Testis (tissue), 2 donors: ENCODE measurements at regions not wholly inside any gene's neighbourhood (a gene's known extent, or its start where the extent isn't known, plus 50 kb on each side); places are given as distances from the start of the nearest gene placed in this dataset.

Source experiments
- DNase-seq: peaks from one replicate; pipeline ENCODE4 v3.0.0-alpha.2; 2019
- H3K27ac ChIP-seq, 2 donors: fragments of 200-600 bp; sonication (generic); one replicate each; pipeline ENCODE4 v1.5.1; 2019
- H3K27me3 ChIP-seq: fragments of 200-600 bp; sonication (generic); one replicate; pipeline ENCODE4 v1.5.1; 2019
- H3K36me3 ChIP-seq: fragments of 200-600 bp; sonication (generic); one replicate; pipeline ENCODE4 v1.5.1; 2017; ENCODE audit warnings: low read depth; ENCODE audit errors: missing control alignments
- H3K4me1 ChIP-seq: fragments of 200-600 bp; sonication (generic); one replicate; pipeline ENCODE4 v1.5.1; 2019
- H3K4me3 ChIP-seq, 2 donors: fragments of 200-600 bp; sonication (generic); one replicate each; pipeline ENCODE4 v1.5.1; 2017 to 2019
- H3K9me3 ChIP-seq: fragments of 200-600 bp; sonication (generic); one replicate; pipeline ENCODE4 v1.5.1; 2017
- CTCF ChIP-seq, 3 experiments: fragments of 450-650 bp in 2 of 3; fragments of 200-600 bp in 1 of 3; sonication (generic) in 1 of 3; IDR thresholded peaks; one replicate each; pipeline ENCODE4 v1.5.1; 2016 to 2019; ENCODE audit warnings: antibody characterized with exemption in 3 of 3, mild to moderate bottlenecking in 2 of 3, moderate library complexity in 1 of 3
- POLR2A ChIP-seq: fragments of 450-650 bp; IDR thresholded peaks from one replicate; pipeline ENCODE4 v1.6.1; 2017; ENCODE audit warnings: antibody characterized with exemption, mild to moderate bottlenecking, moderate library complexity
- whole genome bisulfite sequencing, 2 donors: methylation state at CpG; one replicate each; pipeline ENCODE4 v1.1.5; 2018; 5-methylcytosine and 5-hydroxymethylcytosine counted together
- intact Hi-C: fragments of 100-400 bp; cut with DNase I; formaldehyde crosslinking; loops from one replicate; pipeline ENCODE4 v1.15.1; 2023; ENCODE audit warnings: low total_unique reads

- intact Hi-C loops: no loop called here
- H3K4me3 ChIP-seq: no peak overlapping the region
Observed at GRCh38 chr4:111027526-111027925, 404.6 kb upstream of the PITX2 start.

GRCh38 chr4:111028795-111029194 lies 405.9 kb upstream of the PITX2 start:
- no peaks in the 10 kb centered on the region for H3K27me3 ChIP-seq
- DNase-seq: no peak
- no peak overlapping the region for H3K4me3 ChIP-seq
- H3K9me3 ChIP-seq: no peaks in the 10 kb centered on the region
- WGBS, 2 donors: 81 to 86% methylated on average over 1 of the region's 1 CpG
- intact Hi-C loops: no loop called here
- no peak overlapping the region for H3K27ac ChIP-seq
- H3K4me1 ChIP-seq: no peaks in the 10 kb centered on the region
- TF ChIP-seq CTCF (IDR thresholded peaks at IDR 0.05): no peak
- TF ChIP-seq POLR2A: no peak
- H3K36me3 ChIP-seq: no peaks in the 10 kb centered on the region

More at GRCh38 chr4:111027526-111027925, 404.6 kb upstream of the PITX2 start:
- Histone ChIP-seq H3K9me3 (no peaks in the 10 kb centered on the region), H3K36me3 (no peaks in the 10 kb centered on the region), H3K27ac (no peak overlapping the region), H3K4me1 (no peaks in the 10 kb centered on the region), H3K27me3 (no peaks in the 10 kb centered on the region)
- TF ChIP-seq CTCF (IDR thresholded peaks at IDR 0.05) (no peak), POLR2A (no peak)
- no peak for DNase-seq
- 59 to 70% methylated on average over 1 of the region's 1 CpG for WGBS, 2 donors

GRCh38 chr4:111031001-111031579 lies 408.2 kb upstream of the PITX2 start:
- H3K4me1 ChIP-seq: no peaks in the 10 kb centered on the region
- WGBS, 2 donors: 80 to 87% methylated on average over 1 of the region's 1 CpG

GRCh38 chr4:111031596-111031995 lies 408.7 kb upstream of the PITX2 start:
- 89 to 90% methylated on average over 3 of the region's 3 CpGs for WGBS, 2 donors
- DNase-seq: no peak

More at GRCh38 chr4:111031001-111031579, 408.2 kb upstream of the PITX2 start:
- H3K27ac ChIP-seq: no peak overlapping the region
- H3K27me3 ChIP-seq: no peaks in the 10 kb centered on the region
- no peak overlapping the region for H3K4me3 ChIP-seq
- no peaks in the 10 kb centered on the region for H3K36me3 ChIP-seq
- intact Hi-C loops: no loop called here
- no peak for DNase-seq
- no peaks in the 10 kb centered on the region for H3K9me3 ChIP-seq
- TF ChIP-seq CTCF (IDR thresholded peaks at IDR 0.05) (no peak), POLR2A (no peak)

More at GRCh38 chr4:111031596-111031995, 408.7 kb upstream of the PITX2 start:
- Histone ChIP-seq H3K36me3 (no peaks in the 10 kb centered on the region), H3K4me3 (no peak overlapping the region), H3K27me3 (no peaks in the 10 kb centered on the region), H3K4me1 (no peaks in the 10 kb centered on the region), H3K27ac (no peak overlapping the region), H3K9me3 (no peaks in the 10 kb centered on the region)
- intact Hi-C loops: no loop called here
- TF ChIP-seq CTCF (IDR thresholded peaks at IDR 0.05): no peak
- no peak for TF ChIP-seq POLR2A
